ENCODE measurements at regions not wholly inside any gene's neighbourhood (a gene's known extent, or its start where the extent isn't known, plus 50 kb on each side); places are given as distances from the start of the nearest gene placed in this dataset.

DNA sequence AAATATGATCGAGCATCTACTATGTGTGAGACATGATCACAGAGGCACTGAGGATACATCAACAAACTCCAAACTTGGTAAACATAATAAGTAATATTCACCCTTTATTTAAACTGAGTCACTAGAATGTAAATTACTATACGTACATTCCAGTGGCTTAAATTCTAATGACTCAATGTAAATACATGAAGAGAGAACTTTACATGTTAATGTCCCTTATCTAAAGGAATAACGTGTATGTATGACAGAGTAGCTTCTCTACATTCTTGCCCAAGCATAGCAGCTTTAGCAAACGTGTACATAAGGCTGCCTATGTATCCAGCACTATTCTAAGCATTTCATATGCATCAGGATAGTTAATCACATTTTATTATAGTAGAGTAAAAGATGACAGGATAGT lies 111.8 kb upstream of the CYYR1 start:
- TF ChIP-seq, protein P1, sequence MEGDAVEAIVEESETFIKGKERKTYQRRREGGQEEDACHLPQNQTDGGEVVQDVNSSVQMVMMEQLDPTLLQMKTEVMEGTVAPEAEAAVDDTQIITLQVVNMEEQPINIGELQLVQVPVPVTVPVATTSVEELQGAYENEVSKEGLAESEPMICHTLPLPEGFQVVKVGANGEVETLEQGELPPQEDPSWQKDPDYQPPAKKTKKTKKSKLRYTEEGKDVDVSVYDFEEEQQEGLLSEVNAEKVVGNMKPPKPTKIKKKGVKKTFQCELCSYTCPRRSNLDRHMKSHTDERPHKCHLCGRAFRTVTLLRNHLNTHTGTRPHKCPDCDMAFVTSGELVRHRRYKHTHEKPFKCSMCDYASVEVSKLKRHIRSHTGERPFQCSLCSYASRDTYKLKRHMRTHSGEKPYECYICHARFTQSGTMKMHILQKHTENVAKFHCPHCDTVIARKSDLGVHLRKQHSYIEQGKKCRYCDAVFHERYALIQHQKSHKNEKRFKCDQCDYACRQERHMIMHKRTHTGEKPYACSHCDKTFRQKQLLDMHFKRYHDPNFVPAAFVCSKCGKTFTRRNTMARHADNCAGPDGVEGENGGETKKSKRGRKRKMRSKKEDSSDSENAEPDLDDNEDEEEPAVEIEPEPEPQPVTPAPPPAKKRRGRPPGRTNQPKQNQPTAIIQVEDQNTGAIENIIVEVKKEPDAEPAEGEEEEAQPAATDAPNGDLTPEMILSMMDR (IDR thresholded peaks at IDR 0.05), result no peak
- TF ChIP-seq POLR2A (IDR thresholded peaks at IDR 0.05), result no peak
